Head of caudate nucleus (tissue), 42 donors: ENCODE measurements at regions not wholly inside any gene's neighbourhood (a gene's known extent, or its start where the extent isn't known, plus 50 kb on each side); places are given as distances from the start of the nearest gene placed in this dataset.

Experiments used
- DNase-seq, 42 donors: peaks; one replicate each; pipeline versions ENCODE4 v3.0.0 to v3.0.0-alpha.2; 2020 to 2021; ENCODE audit warnings: mixed read lengths in 7 of 42
- intact Hi-C: fragments of 100-400 bp; cut with DNase I; formaldehyde crosslinking; loops from one replicate; pipeline ENCODE4 v1.15.0; 2022

GRCh38 chr16:9417898-9418297 is 326.5 kb downstream of the HAPSTR1 start:
- intact Hi-C loops, result no loop called here
- no peak for DNase-seq

GRCh38 chr16:9419161-9419560 is 327.7 kb downstream of the HAPSTR1 start:
- peak in 25 of 42 donors; percentile 14 to 73 (median 34) for DNase-seq
- intact Hi-C loops, result no loop called here

- DNase-seq, result peak in 1 of 42 donors; percentile 18
- intact Hi-C loops, result no loop called here
Observed at GRCh38 chr16:9422762-9423513, 331.5 kb downstream of the HAPSTR1 start.

GRCh38 chr16:9425236-9425635 is 333.8 kb downstream of the HAPSTR1 start:
- DNase-seq, result peak in 1 of 42 donors; percentile 40
- intact Hi-C loops, result no loop called here

GRCh38 chr16:9428355-9429005 is 337.0 kb downstream of the HAPSTR1 start:
- intact Hi-C loops, result no loop called here
- no peak for DNase-seq

- intact Hi-C loops, result no loop called here
- DNase-seq, result no peak
Observed at GRCh38 chr16:9429646-9430330, 338.3 kb downstream of the HAPSTR1 start.

GRCh38 chr16:9434659-9435058 is 343.2 kb downstream of the HAPSTR1 start:
- no peak for DNase-seq
- intact Hi-C loops, result no loop called here

- peak in 1 of 42 donors; percentile 16 for DNase-seq
- intact Hi-C loops, result no loop called here
Observed at GRCh38 chr16:9436175-9436574, 344.7 kb downstream of the HAPSTR1 start.

GRCh38 chr16:9437115-9437514 is 345.7 kb downstream of the HAPSTR1 start:
- DNase-seq, result peak in 1 of 42 donors; percentile 5
- intact Hi-C loops, result no loop called here

- intact Hi-C loops, result no loop called here
Observed at GRCh38 chr16:9438991-9439390, 347.5 kb downstream of the HAPSTR1 start.

GRCh38 chr16:9441012-9441411 is 349.6 kb downstream of the HAPSTR1 start:
- intact Hi-C loops, result no loop called here
- DNase-seq, result peak in 1 of 42 donors; percentile 37

More at GRCh38 chr16:9438991-9439390, 347.5 kb downstream of the HAPSTR1 start:
- DNase-seq, result peak in 1 of 42 donors; percentile 10

GRCh38 chr16:9443864-9444263 is 352.4 kb downstream of the HAPSTR1 start:
- intact Hi-C loops, result no loop called here
- DNase-seq, result peak in 1 of 42 donors; percentile 12

- DNase-seq, result no peak
- intact Hi-C loops, result no loop called here
Observed at GRCh38 chr16:9446471-9447194, 355.2 kb downstream of the HAPSTR1 start.

GRCh38 chr16:9447195-9447551 is 355.7 kb downstream of the HAPSTR1 start:
- DNase-seq, result no peak
- intact Hi-C loops, result no loop called here

GRCh38 chr16:9447699-9448098 is 356.3 kb downstream of the HAPSTR1 start:
- DNase-seq, result no peak
- intact Hi-C loops, result no loop called here

- intact Hi-C loops, result no loop called here
- no peak for DNase-seq
Observed at GRCh38 chr16:9449597-9449996, 358.2 kb downstream of the HAPSTR1 start.

- intact Hi-C loops, result no loop called here
- no peak for DNase-seq
Observed at GRCh38 chr16:9457215-9457614, 365.8 kb downstream of the HAPSTR1 start.

GRCh38 chr16:9458816-9459215 is 367.4 kb downstream of the HAPSTR1 start:
- no peak for DNase-seq
- intact Hi-C loops, result no loop called here

- no peak for DNase-seq
- intact Hi-C loops, result no loop called here
Observed at GRCh38 chr16:9462984-9463383, 371.5 kb downstream of the HAPSTR1 start.

GRCh38 chr16:9463461-9463860 is 372.0 kb downstream of the HAPSTR1 start:
- intact Hi-C loops, result no loop called here
- no peak for DNase-seq
